MM.1S (cell line): ENCODE measurements at regions not wholly inside any gene's neighbourhood (a gene's known extent, or its start where the extent isn't known, plus 50 kb on each side); places are given as distances from the start of the nearest gene placed in this dataset.

Experiments used
- EZH2phosphoT487 ChIP-seq: fragments of 300-600 bp; sonication (generic); IDR thresholded peaks from 2 replicates; pipeline ENCODE4 v1.6.1; 2018; ENCODE audit warnings: antibody characterized with exemption, low read length
- TF ChIP-seq, protein P1 (sequence below): fragments of 300-600 bp; sonication (generic); IDR thresholded peaks from 2 replicates; pipeline ENCODE4 v1.5.1; 2016; ENCODE audit warnings: antibody characterized with exemption, low read length, mixed read lengths

DNA sequence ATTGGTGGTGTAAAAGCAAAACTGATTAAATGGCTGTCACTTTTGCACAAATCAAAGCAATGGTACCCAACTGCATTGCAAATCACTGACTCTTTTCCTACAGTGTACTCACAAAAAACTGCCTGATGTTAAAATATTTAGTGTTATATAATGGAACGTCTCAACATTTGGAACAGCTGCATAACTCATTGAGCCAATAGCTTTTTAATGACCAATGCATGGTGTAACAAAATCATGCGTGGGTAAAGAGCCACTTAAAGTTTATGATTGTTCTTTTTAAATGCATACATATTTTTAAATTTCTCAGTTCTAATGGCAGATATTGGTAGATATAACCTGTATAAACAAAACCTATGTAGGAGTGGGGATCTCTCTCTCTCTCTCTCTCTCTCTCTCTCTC lies 204.0 kb upstream of the MPHOSPH6 start:
- no peak for TF ChIP-seq EZH2phosphoT487
- TF ChIP-seq, protein P1, sequence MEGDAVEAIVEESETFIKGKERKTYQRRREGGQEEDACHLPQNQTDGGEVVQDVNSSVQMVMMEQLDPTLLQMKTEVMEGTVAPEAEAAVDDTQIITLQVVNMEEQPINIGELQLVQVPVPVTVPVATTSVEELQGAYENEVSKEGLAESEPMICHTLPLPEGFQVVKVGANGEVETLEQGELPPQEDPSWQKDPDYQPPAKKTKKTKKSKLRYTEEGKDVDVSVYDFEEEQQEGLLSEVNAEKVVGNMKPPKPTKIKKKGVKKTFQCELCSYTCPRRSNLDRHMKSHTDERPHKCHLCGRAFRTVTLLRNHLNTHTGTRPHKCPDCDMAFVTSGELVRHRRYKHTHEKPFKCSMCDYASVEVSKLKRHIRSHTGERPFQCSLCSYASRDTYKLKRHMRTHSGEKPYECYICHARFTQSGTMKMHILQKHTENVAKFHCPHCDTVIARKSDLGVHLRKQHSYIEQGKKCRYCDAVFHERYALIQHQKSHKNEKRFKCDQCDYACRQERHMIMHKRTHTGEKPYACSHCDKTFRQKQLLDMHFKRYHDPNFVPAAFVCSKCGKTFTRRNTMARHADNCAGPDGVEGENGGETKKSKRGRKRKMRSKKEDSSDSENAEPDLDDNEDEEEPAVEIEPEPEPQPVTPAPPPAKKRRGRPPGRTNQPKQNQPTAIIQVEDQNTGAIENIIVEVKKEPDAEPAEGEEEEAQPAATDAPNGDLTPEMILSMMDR = no peak
